Mesothelial cell of epicardium (in vitro differentiated cells): ENCODE measurements at regions not wholly inside any gene's neighbourhood (a gene's known extent, or its start where the extent isn't known, plus 50 kb on each side); places are given as distances from the start of the nearest gene placed in this dataset.
"Not testable (repeated sequence)": the region's sequence is repeated elsewhere in the genome, so short reads cannot be mapped to it uniquely, and the experiment has no call there.

Experiments used
- DNase-seq, 2 experiments: peaks; one replicate each; pipeline ENCODE4 v3.0.0; 2021; ENCODE audit warnings: low spot score in 2 of 2; ENCODE audit not compliant: unreplicated experiment in 2 of 2
- H3K27ac Mint-ChIP-seq: 2 replicates; pipeline ENCODE4 v1.8.0; 2021; ENCODE audit warnings: mixed read lengths
- H3K27me3 Mint-ChIP-seq: 2 replicates; pipeline ENCODE4 v1.8.0; 2021; ENCODE audit warnings: low read depth, mixed read lengths
- H3K36me3 Mint-ChIP-seq: 2 replicates; pipeline ENCODE4 v1.8.0; 2021; ENCODE audit warnings: mixed read lengths
- H3K4me1 Mint-ChIP-seq: 2 replicates; pipeline ENCODE4 v1.8.0; 2021; ENCODE audit warnings: mixed read lengths
- H3K4me3 Mint-ChIP-seq: 2 replicates; pipeline ENCODE4 v1.8.0; 2021; ENCODE audit warnings: mild to moderate bottlenecking, moderate library complexity, mixed read lengths
- H3K9me3 Mint-ChIP-seq: 2 replicates; pipeline ENCODE4 v1.8.0; 2021; ENCODE audit warnings: mixed read lengths
- CTCF ChIP-seq: fragments of 200-600 bp; sonication (generic); IDR thresholded peaks from one replicate; pipeline ENCODE4 v1.5.0; 2021; ENCODE audit warnings: antibody characterized with exemption; ENCODE audit not compliant: unreplicated experiment

- Mint-ChIP-seq H3K4me3 (no peak overlapping the region), H3K9me3 (peaks cover 15% of the 10 kb centered on the region), H3K27ac (no peak overlapping the region), H3K36me3 (peaks cover 5% of the 10 kb centered on the region), H3K27me3 (no peaks in the 10 kb centered on the region), H3K4me1 (peaks cover 32% of the 10 kb centered on the region)
- TF ChIP-seq CTCF: no peak
- no peak for DNase-seq
Measured at GRCh38 chr15:39414201-39414600, 166.7 kb upstream of the THBS1 start.

GRCh38 chr15:39415634-39416033, 165.2 kb upstream of the THBS1 start:
- Mint-ChIP-seq H3K4me1 (peaks cover 44% of the 10 kb centered on the region), H3K27ac (no peak overlapping the region), H3K4me3 (no peak overlapping the region), H3K27me3 (no peaks in the 10 kb centered on the region), H3K9me3 (peaks cover 21% of the 10 kb centered on the region), H3K36me3 (peaks cover 7% of the 10 kb centered on the region)
- TF ChIP-seq CTCF: no peak
- DNase-seq: no peak

GRCh38 chr15:39416258-39416657, 164.6 kb upstream of the THBS1 start:
- H3K27ac Mint-ChIP-seq: no peak overlapping the region
- no peak for TF ChIP-seq CTCF
- peaks cover 44% of the 10 kb centered on the region for H3K4me1 Mint-ChIP-seq
- no peak for DNase-seq
- H3K4me3 Mint-ChIP-seq: no peak overlapping the region
- H3K36me3 Mint-ChIP-seq: peaks cover 7% of the 10 kb centered on the region
- no peaks in the 10 kb centered on the region for H3K27me3 Mint-ChIP-seq
- peaks cover 21% of the 10 kb centered on the region for H3K9me3 Mint-ChIP-seq

GRCh38 chr15:39417366-39418134, 163.3 kb upstream of the THBS1 start:
- Mint-ChIP-seq H3K27me3 (no peaks in the 10 kb centered on the region), H3K36me3 (peaks cover 7% of the 10 kb centered on the region), H3K4me3 (no peak overlapping the region), H3K27ac (no peak overlapping the region), H3K4me1 (peaks cover 36% of the 10 kb centered on the region), H3K9me3 (peaks cover 21% of the 10 kb centered on the region)
- no peak for DNase-seq
- no peak for TF ChIP-seq CTCF

GRCh38 chr15:39419651-39420050, 161.2 kb upstream of the THBS1 start:
- DNase-seq: no peak
- TF ChIP-seq CTCF: no peak
- Mint-ChIP-seq H3K4me1 (peaks cover 18% of the 10 kb centered on the region), H3K36me3 (peaks cover 7% of the 10 kb centered on the region), H3K9me3 (peaks cover 21% of the 10 kb centered on the region), H3K27me3 (no peaks in the 10 kb centered on the region), H3K4me3 (no peak overlapping the region), H3K27ac (peak overlapping the region; percentile 86)

GRCh38 chr15:39420123-39420852, 160.6 kb upstream of the THBS1 start:
- not testable (repeated sequence) for DNase-seq, H3K27me3 Mint-ChIP-seq, H3K4me3 Mint-ChIP-seq, H3K36me3 Mint-ChIP-seq
- H3K9me3 Mint-ChIP-seq: peaks cover 21% of the 10 kb centered on the region
- peaks cover 17% of the 10 kb centered on the region for H3K4me1 Mint-ChIP-seq
- H3K27ac Mint-ChIP-seq: peak overlapping the region; percentile 86

- DNase-seq, H3K27me3 Mint-ChIP-seq, H3K4me3 Mint-ChIP-seq, H3K36me3 Mint-ChIP-seq, H3K27ac Mint-ChIP-seq: not testable (repeated sequence)
- H3K4me1 Mint-ChIP-seq: peaks cover 17% of the 10 kb centered on the region
- peaks cover 21% of the 10 kb centered on the region for H3K9me3 Mint-ChIP-seq
Measured at GRCh38 chr15:39420853-39421192, 160.1 kb upstream of the THBS1 start.
